Activated B cell treated with CpG ODN at 0.5 μM for 24 hours (primary cell): ENCODE measurements at regions not wholly inside any gene's neighbourhood (a gene's known extent, or its start where the extent isn't known, plus 50 kb on each side); places are given as distances from the start of the nearest gene placed in this dataset.

Experiments
- ATAC-seq: fragments of 200-7000 bp; cut with Tn5 transposase; one replicate; pipeline ENCODE4 v1.10.0; 2021; ENCODE audit warnings: low read depth, mild to moderate bottlenecking, moderate library complexity
- CTCF ChIA-PET: fragments of 350-600 bp; sonication (Branson Sonifier 250); formaldehyde crosslinking; loops from one replicate; lab custom pipeline; 2021; ENCODE audit warnings: antibody characterized with exemption; lab: Charles Lee
- POLR2A ChIA-PET: fragments of 350-600 bp; sonication (Branson Sonifier 250); formaldehyde crosslinking; loops from one replicate; lab custom pipeline; 2021; ENCODE audit warnings: antibody characterized with exemption; lab: Charles Lee
- DNase-seq: peaks from one replicate; pipeline ENCODE4 v3.0.0; 2022
- H3K27ac Mint-ChIP-seq: one replicate; pipeline ENCODE4 v1.8.0; 2020; ENCODE audit warnings: mixed read lengths
- H3K27me3 Mint-ChIP-seq: one replicate; pipeline ENCODE4 v1.8.0; 2021; ENCODE audit warnings: mixed read lengths
- H3K36me3 Mint-ChIP-seq: one replicate; pipeline ENCODE4 v1.8.0; 2021; ENCODE audit warnings: low read depth, mixed read lengths
- H3K4me1 Mint-ChIP-seq: one replicate; pipeline ENCODE4 v1.8.0; 2021; ENCODE audit warnings: mixed read lengths
- H3K4me3 Mint-ChIP-seq: one replicate; pipeline ENCODE4 v1.8.0; 2020; ENCODE audit warnings: mild to moderate bottlenecking, mixed read lengths
- H3K9me3 Mint-ChIP-seq: one replicate; pipeline ENCODE4 v1.8.0; 2020; ENCODE audit warnings: mixed read lengths
- intact Hi-C: fragments of 100-400 bp; cut with micrococcal nuclease; formaldehyde crosslinking; loops from one replicate; pipeline ENCODE4 v1.15.1; 2024
- TF ChIP-seq, protein P1 (sequence below): fragments of 200-600 bp; IDR thresholded peaks from one replicate; pipeline ENCODE4 v1.8.0; 2022; ENCODE audit warnings: antibody characterized with exemption, mild to moderate bottlenecking

GRCh38 chr3:13932578-13933295 lies 52.9 kb upstream of the WNT7A start:
- Mint-ChIP-seq H3K9me3 (peaks cover 3% of the 10 kb centered on the region), H3K4me3 (peak overlapping the region; percentile 32), H3K27me3 (peaks cover 26% of the 10 kb centered on the region), H3K4me1 (peaks cover 2% of the 10 kb centered on the region), H3K36me3 (no peaks in the 10 kb centered on the region), H3K27ac (no peak overlapping the region)
- ATAC-seq (no peak), DNase-seq (no peak)
- ChIA-PET CTCF (no interaction called here), POLR2A (no interaction called here)
- intact Hi-C loops, result no loop called here
- TF ChIP-seq, protein P1, sequence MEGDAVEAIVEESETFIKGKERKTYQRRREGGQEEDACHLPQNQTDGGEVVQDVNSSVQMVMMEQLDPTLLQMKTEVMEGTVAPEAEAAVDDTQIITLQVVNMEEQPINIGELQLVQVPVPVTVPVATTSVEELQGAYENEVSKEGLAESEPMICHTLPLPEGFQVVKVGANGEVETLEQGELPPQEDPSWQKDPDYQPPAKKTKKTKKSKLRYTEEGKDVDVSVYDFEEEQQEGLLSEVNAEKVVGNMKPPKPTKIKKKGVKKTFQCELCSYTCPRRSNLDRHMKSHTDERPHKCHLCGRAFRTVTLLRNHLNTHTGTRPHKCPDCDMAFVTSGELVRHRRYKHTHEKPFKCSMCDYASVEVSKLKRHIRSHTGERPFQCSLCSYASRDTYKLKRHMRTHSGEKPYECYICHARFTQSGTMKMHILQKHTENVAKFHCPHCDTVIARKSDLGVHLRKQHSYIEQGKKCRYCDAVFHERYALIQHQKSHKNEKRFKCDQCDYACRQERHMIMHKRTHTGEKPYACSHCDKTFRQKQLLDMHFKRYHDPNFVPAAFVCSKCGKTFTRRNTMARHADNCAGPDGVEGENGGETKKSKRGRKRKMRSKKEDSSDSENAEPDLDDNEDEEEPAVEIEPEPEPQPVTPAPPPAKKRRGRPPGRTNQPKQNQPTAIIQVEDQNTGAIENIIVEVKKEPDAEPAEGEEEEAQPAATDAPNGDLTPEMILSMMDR, result no peak

DNA sequence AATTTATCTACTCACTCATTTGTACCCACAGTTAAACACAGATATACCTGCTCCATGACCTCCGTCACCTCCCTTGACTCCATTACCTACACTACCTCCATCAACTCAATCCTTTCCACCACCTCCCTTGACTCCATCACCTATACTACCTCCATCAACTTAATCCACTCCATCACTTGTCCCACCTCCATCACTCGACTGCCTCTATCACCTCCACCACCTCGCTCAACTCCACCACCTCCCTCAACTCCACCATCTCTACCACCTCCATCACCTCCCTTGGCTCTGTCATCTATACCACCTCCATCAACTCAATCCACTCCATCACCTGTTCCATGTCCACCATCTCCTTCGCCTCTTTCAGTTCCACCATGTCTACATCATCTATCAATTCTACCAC lies 51.3 kb upstream of the WNT7A start:
- DNase-seq (no peak), ATAC-seq (no peak)
- Mint-ChIP-seq H3K4me1 (peaks cover 2% of the 10 kb centered on the region), H3K27ac (no peak overlapping the region), H3K27me3 (peaks cover 26% of the 10 kb centered on the region), H3K9me3 (peaks cover 3% of the 10 kb centered on the region), H3K4me3 (no peak overlapping the region), H3K36me3 (no peaks in the 10 kb centered on the region)
- TF ChIP-seq, protein P1, result no peak
- CTCF ChIA-PET, result no interaction called here
- POLR2A ChIA-PET, result no interaction called here
- intact Hi-C loops, result no loop called here
